IMR-90 (cell line): ENCODE measurements at regions not wholly inside any gene's neighbourhood (a gene's known extent, or its start where the extent isn't known, plus 50 kb on each side); places are given as distances from the start of the nearest gene placed in this dataset.

Source experiments
- ATAC-seq: fragments of 200-7000 bp; cut with Tn5 transposase; 2 replicates; pipeline ENCODE4 v1.9.1; 2020; ENCODE audit warnings: low read depth, mild to moderate bottlenecking, moderate library complexity
- BruUV-seq: library from RNA; stranded (reverse); fragments of 400-500 nt; replicated peaks from 2 replicates; lab custom pipeline; 2021; lab: Mats Ljungman, UMichigan
- CTCF ChIA-PET: fragments of 300-600 bp; formaldehyde crosslinking; extraction: SDS; loops from one replicate; lab custom pipeline; 2021; ENCODE audit warnings: antibody characterized with exemption; lab: Yijun Ruan, JAX
- POLR2A ChIA-PET: fragments of 300-600 bp; sonication (Branson Sonifier 250); formaldehyde crosslinking; loops from one replicate; lab custom pipeline; 2022; ENCODE audit warnings: antibody characterized with exemption; ENCODE audit not compliant: unreplicated experiment; lab: Charles Lee
- DNase-seq: peaks from one replicate; pipeline ENCODE4 v3.0.0; 2013
- H2AFZ ChIP-seq: replicated peaks from 2 replicates; pipeline ENCODE3; 2013; ENCODE audit warnings: low read length, mild to moderate bottlenecking; ENCODE audit not compliant: poor library complexity
- H2AK5ac ChIP-seq: 2 replicates; pipeline ENCODE4 v1.6.1; 2013; ENCODE audit warnings: low read depth, low read length, inconsistent platforms
- H2AK9ac ChIP-seq: replicated peaks from 2 replicates; pipeline ENCODE3; 2013; ENCODE audit warnings: mild to moderate bottlenecking, low read depth, low read length, moderate library complexity; ENCODE audit not compliant: poor library complexity
- H2BK120ac ChIP-seq: 2 replicates; pipeline ENCODE4 v1.6.1; 2013; ENCODE audit warnings: low read depth, low read length, inconsistent platforms
- H2BK15ac ChIP-seq: 3 replicates; pipeline ENCODE4 v1.6.1; 2013; ENCODE audit warnings: low read depth, low read length, inconsistent platforms
- H2BK20ac ChIP-seq: 2 replicates; pipeline ENCODE4 v1.6.1; 2013; ENCODE audit warnings: low read depth, mild to moderate bottlenecking, inconsistent platforms, low read length, moderate library complexity
- H2BK5ac ChIP-seq: 2 replicates; pipeline ENCODE4 v1.6.1; 2013; ENCODE audit warnings: mild to moderate bottlenecking, low read depth, low read length, inconsistent platforms; ENCODE audit not compliant: poor library complexity, severe bottlenecking
- H3K14ac ChIP-seq: replicated peaks from 2 replicates; pipeline ENCODE4 v1.6.1; 2013; ENCODE audit warnings: low read depth, low read length, inconsistent platforms
- H3K18ac ChIP-seq: 2 replicates; pipeline ENCODE4 v1.6.1; 2013; ENCODE audit warnings: low read depth, low read length, control low read depth
- H3K23ac ChIP-seq: 2 replicates; pipeline ENCODE4 v1.6.1; 2013; ENCODE audit warnings: low read depth, low read length, inconsistent platforms
- H3K27ac ChIP-seq: 2 replicates; pipeline ENCODE4 v1.5.1; 2013; ENCODE audit warnings: mild to moderate bottlenecking, control low read depth, low read length; ENCODE audit not compliant: insufficient read depth
- H3K27me3 ChIP-seq: 2 replicates; pipeline ENCODE4 v1.6.1; 2013; ENCODE audit warnings: low read length; ENCODE audit not compliant: control insufficient read depth, insufficient read depth
- H3K36me3 ChIP-seq: 2 replicates; pipeline ENCODE4 v1.6.1; 2013; ENCODE audit warnings: low read length, mixed read lengths; ENCODE audit not compliant: control insufficient read depth, insufficient read depth
- H3K4ac ChIP-seq: 2 replicates; pipeline ENCODE4 v1.6.1; 2013; ENCODE audit warnings: low read depth, low read length, inconsistent platforms
- H3K4me1 ChIP-seq: 2 replicates; pipeline ENCODE4 v1.6.1; 2013; ENCODE audit warnings: low read length, mixed read lengths; ENCODE audit not compliant: control insufficient read depth, insufficient read depth
- H3K4me2 ChIP-seq: 2 replicates; pipeline ENCODE4 v1.6.1; 2013; ENCODE audit warnings: low read depth, mild to moderate bottlenecking, control low read depth, low read length, moderate library complexity
- H3K4me3 ChIP-seq: 2 replicates; pipeline ENCODE4 v1.5.1; 2013; ENCODE audit warnings: low read depth, mild to moderate bottlenecking, control low read depth, low read length, moderate library complexity; ENCODE audit not compliant: insufficient read depth
- H3K56ac ChIP-seq: 2 replicates; pipeline ENCODE4 v1.6.1; 2013; ENCODE audit warnings: low read length, inconsistent platforms; ENCODE audit not compliant: insufficient read depth; ENCODE audit errors: extremely low read depth
- H3K79me1 ChIP-seq, 2 experiments: 2 replicates each; pipeline ENCODE4 v1.6.1; 2013; ENCODE audit warnings: low read length in 2 of 2, inconsistent platforms in 1 of 2, low read depth in 1 of 2
- H3K9ac ChIP-seq: 2 replicates; pipeline ENCODE4 v1.6.1; 2013; ENCODE audit warnings: low read depth, low read length, control low read depth
- H3K9me1 ChIP-seq: 2 replicates; pipeline ENCODE4 v1.6.1; 2013; ENCODE audit warnings: low read length, inconsistent platforms; ENCODE audit not compliant: insufficient read depth
- H3K9me3 ChIP-seq: 2 replicates; pipeline ENCODE4 v1.6.1; 2013; ENCODE audit warnings: low read length; ENCODE audit not compliant: control insufficient read depth, insufficient read depth
- H4K20me1 ChIP-seq: 2 replicates; pipeline ENCODE4 v1.6.1; 2013; ENCODE audit warnings: low read length, inconsistent platforms; ENCODE audit not compliant: insufficient read depth
- H4K5ac ChIP-seq: 2 replicates; pipeline ENCODE4 v1.6.1; 2013; ENCODE audit warnings: mild to moderate bottlenecking, low read depth, low read length, control low read depth
- H4K8ac ChIP-seq, 2 experiments: 2 replicates each; pipeline ENCODE4 v1.6.1; 2013; ENCODE audit warnings: low read depth in 2 of 2, low read length in 2 of 2, control low read depth in 1 of 2, inconsistent platforms in 1 of 2
- H4K91ac ChIP-seq: 2 replicates; pipeline ENCODE4 v1.6.1; 2013; ENCODE audit warnings: low read depth, low read length, inconsistent platforms; ENCODE audit not compliant: insufficient read depth
- CHD1 ChIP-seq: IDR thresholded peaks from 2 replicates; pipeline ENCODE4 v1.6.1; 2012; ENCODE audit warnings: low read depth, low read length, improper control_type of control experiment
- MXI1 ChIP-seq: IDR thresholded peaks from 2 replicates; pipeline ENCODE4 v1.6.1; 2012; ENCODE audit warnings: low read depth, mild to moderate bottlenecking, low read length, moderate library complexity, borderline replicate concordance
- POLR2A ChIP-seq: IDR thresholded peaks from 2 replicates; pipeline ENCODE4 v1.6.1; 2012; ENCODE audit warnings: mild to moderate bottlenecking, low read depth, low read length
- RAD21 ChIP-seq: IDR thresholded peaks from 2 replicates; pipeline ENCODE4 v1.6.1; 2012; ENCODE audit warnings: low read length, improper control_type of control experiment
- WGBS, 2 experiments: methylation state at CpG; one replicate each; pipeline versions ENCODE4 v1.1.5 to v1.1.7; 2013; ENCODE audit warnings: missing lambda C conversion rate in 2 of 2; ENCODE audit not compliant: insufficient read length in 1 of 2; ENCODE audit errors: extremely low coverage in 2 of 2; 5-methylcytosine and 5-hydroxymethylcytosine counted together
- dilution Hi-C: fragments of 300-500 bp; cut with HindIII; formaldehyde crosslinking; loops from one replicate; pipeline ENCODE4 v1.14.3; 2018; ENCODE audit warnings: low sequenced_read_pairs; ENCODE audit not compliant: unreplicated experiment
- in situ Hi-C: fragments of 300-500 bp; cut with MboI; formaldehyde crosslinking; loops from 3 replicates; pipeline ENCODE4 v1.14.3; 2019; ENCODE audit warnings: low sequenced_read_pairs, inconsistent platforms, mixed read lengths
- intact Hi-C: fragments of 100-400 bp; cut with micrococcal nuclease; formaldehyde crosslinking; loops from 2 replicates; pipeline ENCODE4 v1.10.0; 2022
- TF ChIP-seq, protein P1 (sequence below): conservative IDR thresholded peaks from 2 replicates; pipeline ENCODE4 v1.5.1; 2012; ENCODE audit warnings: mild to moderate bottlenecking, low read depth, low read length, improper control_type of control experiment

DNA sequence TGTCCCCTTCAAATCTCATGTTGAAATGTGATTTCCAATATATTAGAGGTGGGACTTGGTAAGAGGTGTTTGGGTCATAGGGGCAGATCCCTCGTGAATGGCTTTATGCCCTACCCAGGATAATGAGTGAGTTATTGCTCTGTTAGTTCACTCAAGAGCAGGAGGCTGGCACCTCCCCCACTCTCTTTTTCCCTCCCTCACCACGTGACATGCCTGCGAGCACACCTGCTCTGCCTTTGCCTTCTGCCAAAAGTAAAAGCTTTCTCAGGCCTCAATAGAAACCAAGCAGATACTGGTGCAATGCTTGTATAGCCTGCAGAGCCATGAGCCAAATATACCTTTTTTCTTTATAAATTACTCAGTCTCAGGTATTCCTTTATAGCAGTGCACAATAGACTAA, 286.3 kb upstream of the UGT8 start:
- no peak overlapping the region for H3K27ac ChIP-seq
- POLR2A ChIA-PET, result no interaction called here
- H4K5ac ChIP-seq, result no peak overlapping the region
- H3K23ac ChIP-seq, result no peak overlapping the region
- no peak overlapping the region for H3K4ac ChIP-seq
- H3K18ac ChIP-seq, result no peak overlapping the region
- TF ChIP-seq MXI1 (no peak), POLR2A (no peak), CHD1 (no peak), RAD21 (no peak)
- TF ChIP-seq, protein P1, sequence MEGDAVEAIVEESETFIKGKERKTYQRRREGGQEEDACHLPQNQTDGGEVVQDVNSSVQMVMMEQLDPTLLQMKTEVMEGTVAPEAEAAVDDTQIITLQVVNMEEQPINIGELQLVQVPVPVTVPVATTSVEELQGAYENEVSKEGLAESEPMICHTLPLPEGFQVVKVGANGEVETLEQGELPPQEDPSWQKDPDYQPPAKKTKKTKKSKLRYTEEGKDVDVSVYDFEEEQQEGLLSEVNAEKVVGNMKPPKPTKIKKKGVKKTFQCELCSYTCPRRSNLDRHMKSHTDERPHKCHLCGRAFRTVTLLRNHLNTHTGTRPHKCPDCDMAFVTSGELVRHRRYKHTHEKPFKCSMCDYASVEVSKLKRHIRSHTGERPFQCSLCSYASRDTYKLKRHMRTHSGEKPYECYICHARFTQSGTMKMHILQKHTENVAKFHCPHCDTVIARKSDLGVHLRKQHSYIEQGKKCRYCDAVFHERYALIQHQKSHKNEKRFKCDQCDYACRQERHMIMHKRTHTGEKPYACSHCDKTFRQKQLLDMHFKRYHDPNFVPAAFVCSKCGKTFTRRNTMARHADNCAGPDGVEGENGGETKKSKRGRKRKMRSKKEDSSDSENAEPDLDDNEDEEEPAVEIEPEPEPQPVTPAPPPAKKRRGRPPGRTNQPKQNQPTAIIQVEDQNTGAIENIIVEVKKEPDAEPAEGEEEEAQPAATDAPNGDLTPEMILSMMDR, result no peak
- H2BK5ac ChIP-seq, result no peak overlapping the region
- H2AFZ ChIP-seq, result no peak overlapping the region
- no peak overlapping the region for H3K4me2 ChIP-seq
- intact Hi-C loops, result no loop called here
- no peaks in the 10 kb centered on the region for H3K27me3 ChIP-seq
- WGBS, 2 experiments, result no CpG with 5 or more reads among the region's 3 CpGs
- DNase-seq, result no peak
- H3K4me1 ChIP-seq, result peaks cover 2% of the 10 kb centered on the region
- no peak overlapping the region for H4K8ac ChIP-seq
- no peak overlapping the region for H3K9ac ChIP-seq
- H2BK15ac ChIP-seq, result no peak overlapping the region
- H4K91ac ChIP-seq, result no peak overlapping the region
- no peak overlapping the region for H3K56ac ChIP-seq
- no peaks in the 10 kb centered on the region for H3K79me1 ChIP-seq
- CTCF ChIA-PET, result no interaction called here
- dilution Hi-C loops, result no loop called here
- H3K14ac ChIP-seq, result no peak overlapping the region
- BruUV-seq, result no TSS peak
- H2AK9ac ChIP-seq, result no peak overlapping the region
- in situ Hi-C loops, result no loop called here
- no peaks in the 10 kb centered on the region for H3K9me1 ChIP-seq
- no peak overlapping the region for H3K4me3 ChIP-seq
- no peak overlapping the region for H2BK20ac ChIP-seq
- no peak overlapping the region for H2AK5ac ChIP-seq
- H3K36me3 ChIP-seq, result no peaks in the 10 kb centered on the region
- ATAC-seq, result no peak
- no peak overlapping the region for H2BK120ac ChIP-seq
- no peaks in the 10 kb centered on the region for H3K9me3 ChIP-seq
- no peaks in the 10 kb centered on the region for H4K20me1 ChIP-seq
